H1 (cell line): ENCODE measurements at regions not wholly inside any gene's neighbourhood (a gene's known extent, or its start where the extent isn't known, plus 50 kb on each side); places are given as distances from the start of the nearest gene placed in this dataset.

ENCODE experiments used
- ASH2L ChIP-seq: fragments of 200-600, 300-600 bp; sonication (generic); IDR thresholded peaks from one replicate; pipeline ENCODE4 v1.7.1; 2017; ENCODE audit warnings: low read length
- BCL11A ChIP-seq, 2 experiments: IDR thresholded peaks; one replicate each; pipeline ENCODE4 v1.6.1; 2011; ENCODE audit warnings: low read depth in 2 of 2, low read length in 2 of 2, mild to moderate bottlenecking in 2 of 2
- CHD7 ChIP-seq: fragments of 300-600 bp; sonication (generic); IDR thresholded peaks from 2 replicates; pipeline ENCODE4 v1.7.1; 2012; ENCODE audit warnings: low read length, moderate library complexity, mild to moderate bottlenecking, inconsistent platforms; ENCODE audit not compliant: insufficient replicate concordance
- JUN ChIP-seq: IDR thresholded peaks from 2 replicates; pipeline ENCODE4 v1.6.1; 2011; ENCODE audit warnings: low read depth, mild to moderate bottlenecking, improper control_type of control experiment, low read length
- RNF2 ChIP-seq: fragments of 200-900, 300-1000 bp; sonication (generic); IDR thresholded peaks from 2 replicates; pipeline ENCODE4 v1.7.1; 2016; ENCODE audit warnings: borderline replicate concordance, low read depth, mild to moderate bottlenecking, antibody characterized with exemption, low read length; ENCODE audit not compliant: poor library complexity, severe bottlenecking; ENCODE audit errors: missing control alignments
- SP2 ChIP-seq: IDR thresholded peaks from 2 replicates; pipeline ENCODE4 v1.6.1; 2012; ENCODE audit warnings: mild to moderate bottlenecking, low read length, inconsistent platforms
- TBP ChIP-seq: IDR thresholded peaks from 2 replicates; pipeline ENCODE4 v1.6.1; 2011; ENCODE audit warnings: low read depth, low read length, improper control_type of control experiment

GRCh38 chr11:133695387-133695786 lies 149.9 kb downstream of the SPATA19 start (continued):
- TF ChIP-seq CHD7 (no peak), JUN (no peak), TBP (no peak), SP2 (no peak), ASH2L (no peak), BCL11A (IDR thresholded peaks at IDR 0.05; ENCODE audit: low read depth in 2 of 2, low read length in 2 of 2) (no peak), RNF2 (no peak)
- TF ChIP-seq, all 59 proteins: peak for 0
